ENCODE measurements at regions not wholly inside any gene's neighbourhood (a gene's known extent, or its start where the extent isn't known, plus 50 kb on each side); places are given as distances from the start of the nearest gene placed in this dataset.
"Not testable (repeated sequence)": the region's sequence is repeated elsewhere in the genome, so short reads cannot be mapped to it uniquely, and the experiment has no call there.

- DNase-seq (ENCODE audit: low read depth): no peak
Observed at GRCh38 chr10:16231734-16232435, 204.9 kb upstream of the PTER start.

GRCh38 chr10:16232441-16232840, 204.4 kb upstream of the PTER start:
- no peak for DNase-seq (ENCODE audit: low read depth)

- no peak for DNase-seq (ENCODE audit: low read depth)
Observed at GRCh38 chr10:16234916-16235315, 201.9 kb upstream of the PTER start.

- DNase-seq (ENCODE audit: low read depth): no peak
Observed at GRCh38 chr10:16242446-16242845, 194.4 kb upstream of the PTER start.

GRCh38 chr10:16242859-16243613, 193.8 kb upstream of the PTER start:
- no peak for DNase-seq (ENCODE audit: low read depth)

GRCh38 chr10:16250136-16250535, 186.7 kb upstream of the PTER start:
- not testable (repeated sequence) for DNase-seq (ENCODE audit: low read depth)

- DNase-seq (ENCODE audit: low read depth): no peak
Observed at GRCh38 chr10:16256336-16256735, 180.5 kb upstream of the PTER start.

- no peak for DNase-seq (ENCODE audit: low read depth)
Observed at GRCh38 chr10:16258291-16259040, 178.3 kb upstream of the PTER start.

GRCh38 chr10:16259726-16260125, 177.1 kb upstream of the PTER start:
- no peak for DNase-seq (ENCODE audit: low read depth)

- DNase-seq (ENCODE audit: low read depth): no peak
Observed at GRCh38 chr10:16260388-16260787, 176.4 kb upstream of the PTER start.

- DNase-seq (ENCODE audit: low read depth): no peak
Observed at GRCh38 chr10:16271571-16271970, 165.2 kb upstream of the PTER start.

- no peak for DNase-seq (ENCODE audit: low read depth)
Observed at GRCh38 chr10:16274911-16275310, 161.9 kb upstream of the PTER start.

GRCh38 chr10:16280595-16280994, 156.2 kb upstream of the PTER start:
- DNase-seq (ENCODE audit: low read depth): no peak

- DNase-seq (ENCODE audit: low read depth): no peak
Observed at GRCh38 chr10:16292366-16292765, 144.4 kb upstream of the PTER start.

GRCh38 chr10:16297069-16297468, 139.7 kb upstream of the PTER start:
- no peak for DNase-seq (ENCODE audit: low read depth)

- no peak for DNase-seq (ENCODE audit: low read depth)
Observed at GRCh38 chr10:16297642-16298041, 139.2 kb upstream of the PTER start.

GRCh38 chr10:16304311-16304710, 132.5 kb upstream of the PTER start:
- no peak for DNase-seq (ENCODE audit: low read depth)

- no peak for DNase-seq (ENCODE audit: low read depth)
Observed at GRCh38 chr10:16310440-16310839, 126.4 kb upstream of the PTER start.

GRCh38 chr10:16314259-16314658, 122.6 kb upstream of the PTER start:
- no peak for DNase-seq (ENCODE audit: low read depth)

GRCh38 chr10:16316733-16317390, 119.9 kb upstream of the PTER start:
- DNase-seq (ENCODE audit: low read depth): no peak

- no peak for DNase-seq (ENCODE audit: low read depth)
Observed at GRCh38 chr10:16341637-16342036, 95.2 kb upstream of the PTER start.

GRCh38 chr10:16348891-16349290, 87.9 kb upstream of the PTER start:
- no peak for DNase-seq (ENCODE audit: low read depth)
